Gastrocnemius medialis (tissue), 4 donors: ENCODE measurements at regions not wholly inside any gene's neighbourhood (a gene's known extent, or its start where the extent isn't known, plus 50 kb on each side); places are given as distances from the start of the nearest gene placed in this dataset.

Experiments used
- ATAC-seq, 2 donors: fragments of 150-250 bp; one replicate each; pipeline ENCODE4 v1.9.1; 2016
- DNase-seq, 2 donors: peaks; one replicate each; pipeline ENCODE4 v3.0.0-alpha.2; 2019
- H3K27ac ChIP-seq, 4 donors: fragments of 200-600 bp; sonication (generic); 1 replicate in 1 of 4; 2 replicates in 3 of 4; pipeline ENCODE4 v1.5.1; 2016 to 2018; ENCODE audit warnings: mild to moderate bottlenecking in 2 of 4, moderate library complexity in 1 of 4
- H3K27me3 ChIP-seq, 3 donors: fragments of 200-600 bp; sonication (generic) in 2 of 3; 1 replicate in 1 of 3; 2 replicates in 2 of 3; pipeline versions ENCODE4 v1.5.1 to v1.6.0; 2016 to 2019; ENCODE audit warnings: mild to moderate bottlenecking in 1 of 3, moderate library complexity in 1 of 3
- H3K36me3 ChIP-seq, 2 donors: fragments of 200-600 bp; sonication (generic) in 1 of 2; one replicate each; pipeline ENCODE4 v1.5.1; 2017 to 2018
- H3K4me1 ChIP-seq, 2 donors: fragments of 200-600 bp; sonication (generic) in 1 of 2; one replicate each; pipeline ENCODE4 v1.5.1; 2016 to 2017; ENCODE audit warnings: mild to moderate bottlenecking in 2 of 2
- H3K4me3 ChIP-seq, 4 donors: fragments of 200-600 bp; sonication (generic) in 3 of 4; 1 replicate in 1 of 4; 2 replicates in 3 of 4; pipeline ENCODE4 v1.5.1; 2016 to 2019; ENCODE audit warnings: mild to moderate bottlenecking in 2 of 4
- H3K9me3 ChIP-seq, 3 donors: fragments of 200-600 bp; sonication (generic) in 2 of 3; 1 replicate in 1 of 3; 2 replicates in 2 of 3; pipeline ENCODE4 v1.5.1; 2016 to 2019
- POLR2A ChIP-seq, 2 donors: fragments of 450-650 bp; IDR thresholded peaks; one replicate each; pipeline ENCODE4 v1.6.1; 2017; ENCODE audit warnings: antibody characterized with exemption in 2 of 2, mild to moderate bottlenecking in 2 of 2, moderate library complexity in 2 of 2
- in situ Hi-C, 4 donors: fragments of 200-750 bp; cut with MboI; loops; one replicate each; pipeline versions ENCODE4 v1.15.0 to v1.8.0; 2017; ENCODE audit warnings: low sequenced_read_pairs in 4 of 4
- intact Hi-C: fragments of 100-400 bp; cut with DNase I; formaldehyde crosslinking; loops from one replicate; pipeline ENCODE4 v1.15.1; 2023; ENCODE audit warnings: low total_unique reads
- TF ChIP-seq, protein P1 (sequence below), 5 experiments: fragments of 450-650 bp in 3 of 5; fragments of 200-600 bp in 2 of 5; sonication (generic) in 2 of 5; IDR thresholded peaks in 4 of 5; conservative IDR thresholded peaks in 1 of 5; 1 replicate in 4 of 5; 2 replicates in 1 of 5; pipeline ENCODE4 v1.5.1; 2016 to 2019; ENCODE audit warnings: antibody characterized with exemption in 5 of 5, mild to moderate bottlenecking in 3 of 5, moderate library complexity in 3 of 5

DNA sequence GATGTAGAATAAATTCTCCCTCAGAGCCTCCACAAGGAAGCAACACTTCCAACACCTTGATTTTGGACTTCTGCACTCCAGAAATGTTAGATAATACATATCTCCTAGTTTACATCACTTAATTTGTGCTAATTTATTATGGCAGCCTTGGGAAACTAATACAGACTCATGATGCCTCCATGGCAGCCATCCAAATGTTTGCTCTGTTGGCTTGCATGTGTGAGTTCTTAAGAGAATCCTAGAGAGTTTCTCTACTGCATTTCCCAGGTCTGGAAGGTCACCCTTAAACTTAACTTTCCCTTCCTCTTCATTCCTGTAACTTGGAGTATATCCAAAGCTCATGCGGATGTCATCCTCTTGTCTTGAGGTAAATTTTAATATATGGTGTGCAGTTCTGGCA lies 956.1 kb downstream of the ADGRL3 start:
- Histone ChIP-seq H3K9me3 (no peaks in the 10 kb centered on the region), H3K4me3 (no peak overlapping the region), H3K27me3 (no peaks in the 10 kb centered on the region), H3K36me3 (no peaks in the 10 kb centered on the region), H3K4me1 (no peaks in the 10 kb centered on the region), H3K27ac (no peak overlapping the region)
- no peak for ATAC-seq
- in situ Hi-C loops (no loop called here), intact Hi-C loops (no loop called here)
- DNase-seq, result no peak
- TF ChIP-seq, protein P1, sequence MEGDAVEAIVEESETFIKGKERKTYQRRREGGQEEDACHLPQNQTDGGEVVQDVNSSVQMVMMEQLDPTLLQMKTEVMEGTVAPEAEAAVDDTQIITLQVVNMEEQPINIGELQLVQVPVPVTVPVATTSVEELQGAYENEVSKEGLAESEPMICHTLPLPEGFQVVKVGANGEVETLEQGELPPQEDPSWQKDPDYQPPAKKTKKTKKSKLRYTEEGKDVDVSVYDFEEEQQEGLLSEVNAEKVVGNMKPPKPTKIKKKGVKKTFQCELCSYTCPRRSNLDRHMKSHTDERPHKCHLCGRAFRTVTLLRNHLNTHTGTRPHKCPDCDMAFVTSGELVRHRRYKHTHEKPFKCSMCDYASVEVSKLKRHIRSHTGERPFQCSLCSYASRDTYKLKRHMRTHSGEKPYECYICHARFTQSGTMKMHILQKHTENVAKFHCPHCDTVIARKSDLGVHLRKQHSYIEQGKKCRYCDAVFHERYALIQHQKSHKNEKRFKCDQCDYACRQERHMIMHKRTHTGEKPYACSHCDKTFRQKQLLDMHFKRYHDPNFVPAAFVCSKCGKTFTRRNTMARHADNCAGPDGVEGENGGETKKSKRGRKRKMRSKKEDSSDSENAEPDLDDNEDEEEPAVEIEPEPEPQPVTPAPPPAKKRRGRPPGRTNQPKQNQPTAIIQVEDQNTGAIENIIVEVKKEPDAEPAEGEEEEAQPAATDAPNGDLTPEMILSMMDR (IDR thresholded peaks at IDR 0.05 in 4 of 5, conservative IDR thresholded peaks at IDR 0.05 in 1 of 5), result no peak
- no peak for TF ChIP-seq POLR2A (IDR thresholded peaks at IDR 0.05)

DNA sequence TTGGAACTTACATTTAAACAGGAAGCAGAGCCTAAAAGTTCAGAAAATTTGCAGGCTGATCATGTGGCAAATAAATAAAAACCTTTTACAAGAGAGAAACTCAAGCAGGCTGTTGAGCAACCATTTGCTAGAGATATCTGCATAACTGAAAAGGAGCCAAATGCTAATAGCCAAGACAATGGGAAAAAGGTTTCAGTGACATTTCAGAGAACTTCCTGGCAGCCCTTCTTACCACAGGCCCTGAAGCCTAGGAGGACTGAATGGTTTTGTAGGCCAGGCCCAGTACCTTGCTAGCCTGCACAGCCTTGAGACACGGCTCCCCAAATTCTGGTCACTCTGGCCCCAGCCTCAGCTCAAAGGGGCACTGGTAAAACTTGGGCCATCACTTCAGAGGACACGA lies 945.1 kb downstream of the ADGRL3 start:
- Histone ChIP-seq H3K27ac (no peak overlapping the region), H3K4me3 (no peak overlapping the region), H3K4me1 (no peaks in the 10 kb centered on the region), H3K36me3 (no peaks in the 10 kb centered on the region), H3K27me3 (no peaks in the 10 kb centered on the region), H3K9me3 (no peaks in the 10 kb centered on the region)
- ATAC-seq, result no peak
- DNase-seq, result no peak
- intact Hi-C loops (no loop called here), in situ Hi-C loops (no loop called here)
- no peak for TF ChIP-seq POLR2A (IDR thresholded peaks at IDR 0.05)
- TF ChIP-seq, protein P1 (IDR thresholded peaks at IDR 0.05 in 4 of 5, conservative IDR thresholded peaks at IDR 0.05 in 1 of 5), result no peak

DNA sequence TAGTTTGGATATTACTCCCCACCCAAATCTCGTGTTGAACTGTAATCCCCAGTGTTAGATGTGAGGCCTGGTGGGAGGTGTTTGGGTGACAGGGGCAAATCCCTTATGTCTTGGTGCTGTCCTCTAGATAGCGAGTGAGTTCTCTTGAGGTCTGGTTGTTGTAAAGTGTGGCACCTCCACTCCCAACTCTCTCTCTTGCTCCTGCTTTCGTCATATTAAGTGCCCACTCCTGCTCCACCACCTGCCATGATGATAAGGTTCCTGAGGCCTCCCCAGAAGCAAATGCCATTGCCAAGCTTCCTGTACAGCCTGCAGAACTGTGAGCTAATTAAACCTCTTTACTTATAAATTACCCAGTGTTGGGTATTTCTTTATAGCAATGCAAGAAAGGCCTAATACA lies 944.3 kb downstream of the ADGRL3 start:
- no peaks in the 10 kb centered on the region for H3K9me3 ChIP-seq
- no peaks in the 10 kb centered on the region for H3K4me1 ChIP-seq
- intact Hi-C loops, result no loop called here
- H3K27me3 ChIP-seq, result no peaks in the 10 kb centered on the region
- H3K4me3 ChIP-seq, result no peak overlapping the region
- TF ChIP-seq, protein P1 (IDR thresholded peaks at IDR 0.05 in 4 of 5, conservative IDR thresholded peaks at IDR 0.05 in 1 of 5), result no peak
- no peak for TF ChIP-seq POLR2A (IDR thresholded peaks at IDR 0.05)
- no peaks in the 10 kb centered on the region for H3K36me3 ChIP-seq
- DNase-seq (no peak), ATAC-seq (no peak)
- H3K27ac ChIP-seq, result no peak overlapping the region
- in situ Hi-C loops, result no loop called here

DNA sequence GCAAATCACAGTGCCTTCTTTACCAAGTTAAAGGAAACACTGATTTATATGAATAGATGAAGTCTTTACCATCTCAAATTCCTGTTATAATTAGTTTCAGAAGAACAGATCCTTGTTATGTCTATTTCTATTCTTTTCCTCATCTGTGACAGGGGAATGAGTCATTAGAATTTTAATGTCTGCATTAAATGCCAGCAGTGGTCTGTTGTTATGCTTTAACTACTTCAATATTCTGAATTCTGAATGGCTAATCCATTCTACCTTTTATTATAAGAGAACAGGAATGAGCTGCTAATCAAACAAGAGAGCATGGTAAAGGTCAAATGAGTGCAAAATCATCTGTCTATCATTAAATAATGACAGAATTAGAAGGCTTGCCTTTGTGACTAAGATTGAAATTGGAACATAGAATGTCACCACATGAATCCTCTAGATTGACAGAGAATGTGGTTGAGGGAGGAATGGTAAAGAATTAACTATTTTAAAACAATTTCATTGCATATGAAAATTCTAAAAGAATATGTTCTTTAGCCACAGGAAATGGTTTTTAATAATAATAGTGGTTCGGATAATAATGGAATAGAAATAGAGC lies 935.5 kb downstream of the ADGRL3 start:
- intact Hi-C loops, result no loop called here
- Histone ChIP-seq H3K36me3 (no peaks in the 10 kb centered on the region), H3K4me3 (no peak overlapping the region), H3K27me3 (no peaks in the 10 kb centered on the region), H3K27ac (no peak overlapping the region), H3K4me1 (no peaks in the 10 kb centered on the region), H3K9me3 (no peaks in the 10 kb centered on the region)
- no peak for DNase-seq
- ATAC-seq, result no peak
- in situ Hi-C loops, result no loop called here
- TF ChIP-seq, protein P1 (IDR thresholded peaks at IDR 0.05 in 4 of 5, conservative IDR thresholded peaks at IDR 0.05 in 1 of 5), result no peak
- no peak for TF ChIP-seq POLR2A (IDR thresholded peaks at IDR 0.05)

DNA sequence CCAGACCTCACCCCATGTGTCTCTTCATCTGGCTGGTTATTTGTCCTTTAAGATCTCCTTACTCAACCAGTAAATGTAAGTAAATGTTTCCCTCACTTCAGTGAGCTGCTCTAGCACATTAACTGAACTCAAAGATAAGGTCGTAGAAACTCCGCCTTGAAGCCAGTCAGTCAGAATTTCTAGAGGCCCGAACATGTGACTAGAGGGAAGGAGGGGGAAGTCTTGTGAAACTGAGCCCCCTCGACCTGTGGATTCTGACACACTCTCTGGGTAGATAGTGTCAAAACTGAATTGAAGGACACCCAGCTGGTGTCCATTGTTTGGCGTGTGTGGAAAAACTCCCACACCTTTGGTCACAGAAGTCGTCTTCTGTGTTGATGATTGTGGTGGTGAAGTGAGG lies 933.9 kb downstream of the ADGRL3 start:
- intact Hi-C loops, result no loop called here
- no peak overlapping the region for H3K4me3 ChIP-seq
- no peak for ATAC-seq

More for the DNA sequence above, 933.9 kb downstream of the ADGRL3 start:
- TF ChIP-seq POLR2A (IDR thresholded peaks at IDR 0.05), result no peak
- TF ChIP-seq, protein P1 (IDR thresholded peaks at IDR 0.05 in 4 of 5, conservative IDR thresholded peaks at IDR 0.05 in 1 of 5), result no peak
- DNase-seq, result no peak
- H3K36me3 ChIP-seq, result no peaks in the 10 kb centered on the region
- H3K27ac ChIP-seq, result no peak overlapping the region
- no peaks in the 10 kb centered on the region for H3K9me3 ChIP-seq
- H3K4me1 ChIP-seq, result no peaks in the 10 kb centered on the region
- in situ Hi-C loops, result no loop called here
- no peaks in the 10 kb centered on the region for H3K27me3 ChIP-seq
